Astrocyte (in vitro differentiated cells and primary cell): ENCODE measurements at regions not wholly inside any gene's neighbourhood (a gene's known extent, or its start where the extent isn't known, plus 50 kb on each side); places are given as distances from the start of the nearest gene placed in this dataset.
A peak's percentile ranks its signal among the peaks of the same experiment; 100 is the strongest.

Experiments used
- DNase-seq: peaks from one replicate; pipeline ENCODE4 v3.0.0-alpha.2; 2010; ENCODE audit warnings: low read depth
- FAIRE-seq: peaks from 2 replicates; lab custom pipeline; 2011; peaks lifted over from hg19 to GRCh38; lab: Jason Lieb, UNC
- H2AFZ ChIP-seq: 2 replicates; pipeline ENCODE4 v1.6.0; 2012; ENCODE audit warnings: low read depth, low read length, inconsistent platforms
- H3K27ac ChIP-seq: 2 replicates; pipeline ENCODE4 v1.5.1; 2011; ENCODE audit warnings: low read depth, low read length, inconsistent platforms
- H3K27me3 ChIP-seq: 2 replicates; pipeline ENCODE4 v1.6.0; 2011; ENCODE audit warnings: low read length, inconsistent platforms; ENCODE audit not compliant: insufficient read depth
- H3K36me3 ChIP-seq: 2 replicates; pipeline ENCODE4 v1.5.1; 2011; ENCODE audit warnings: low read length, inconsistent platforms; ENCODE audit not compliant: insufficient read depth
- H3K4me1 ChIP-seq: 2 replicates; pipeline ENCODE4 v1.5.1; 2011; ENCODE audit warnings: low read length, inconsistent platforms; ENCODE audit not compliant: insufficient read depth
- H3K4me2 ChIP-seq: 2 replicates; pipeline ENCODE4 v1.6.0; 2012; ENCODE audit warnings: low read length, inconsistent platforms
- H3K4me3 ChIP-seq: 2 replicates; pipeline ENCODE4 v1.5.1; 2011; ENCODE audit warnings: low read depth, mild to moderate bottlenecking, low read length, inconsistent platforms; ENCODE audit not compliant: insufficient read depth
- H3K79me2 ChIP-seq: 2 replicates; pipeline ENCODE4 v1.6.0; 2012; ENCODE audit warnings: mild to moderate bottlenecking, low read length, inconsistent platforms; ENCODE audit not compliant: insufficient read depth
- H3K9ac ChIP-seq: 2 replicates; pipeline ENCODE4 v1.6.0; 2012; ENCODE audit warnings: mild to moderate bottlenecking, low read length, inconsistent platforms
- H3K9me3 ChIP-seq: 2 replicates; pipeline ENCODE4 v1.5.1; 2012; ENCODE audit warnings: low read depth, mild to moderate bottlenecking, low read length, inconsistent platforms; ENCODE audit not compliant: insufficient read depth
- H4K20me1 ChIP-seq: 2 replicates; pipeline ENCODE4 v1.6.0; 2012; ENCODE audit warnings: low read length, inconsistent platforms; ENCODE audit not compliant: insufficient read depth
- H3K27ac Mint-ChIP-seq: one replicate; pipeline ENCODE4 v1.8.0; 2021; ENCODE audit warnings: mild to moderate bottlenecking, mixed read lengths; ENCODE audit not compliant: unreplicated experiment
- H3K27me3 Mint-ChIP-seq: one replicate; pipeline ENCODE4 v1.8.0; 2021; ENCODE audit warnings: low read depth, mixed read lengths; ENCODE audit not compliant: unreplicated experiment
- H3K36me3 Mint-ChIP-seq: one replicate; pipeline ENCODE4 v1.8.0; 2021; ENCODE audit warnings: low read depth, mixed read lengths; ENCODE audit not compliant: unreplicated experiment
- H3K4me1 Mint-ChIP-seq: one replicate; pipeline ENCODE4 v1.8.0; 2021; ENCODE audit warnings: low read depth, mixed read lengths; ENCODE audit not compliant: unreplicated experiment
- H3K4me3 Mint-ChIP-seq: one replicate; pipeline ENCODE4 v1.8.0; 2021; ENCODE audit warnings: mild to moderate bottlenecking, moderate library complexity, mixed read lengths; ENCODE audit not compliant: unreplicated experiment
- H3K9me3 Mint-ChIP-seq: one replicate; pipeline ENCODE4 v1.8.0; 2021; ENCODE audit warnings: mild to moderate bottlenecking, mixed read lengths; ENCODE audit not compliant: unreplicated experiment
- EZH2 ChIP-seq: IDR thresholded peaks from 2 replicates; pipeline ENCODE4 v1.6.1; 2012; ENCODE audit warnings: mild to moderate bottlenecking, low read length, inconsistent platforms; ENCODE audit not compliant: insufficient read depth
- TF ChIP-seq, protein P1 (sequence below): IDR thresholded peaks from 2 replicates; pipeline ENCODE4 v1.5.1; 2011; ENCODE audit warnings: low read depth, mild to moderate bottlenecking, inconsistent platforms, low read length, moderate library complexity; ENCODE audit not compliant: insufficient read depth

DNA sequence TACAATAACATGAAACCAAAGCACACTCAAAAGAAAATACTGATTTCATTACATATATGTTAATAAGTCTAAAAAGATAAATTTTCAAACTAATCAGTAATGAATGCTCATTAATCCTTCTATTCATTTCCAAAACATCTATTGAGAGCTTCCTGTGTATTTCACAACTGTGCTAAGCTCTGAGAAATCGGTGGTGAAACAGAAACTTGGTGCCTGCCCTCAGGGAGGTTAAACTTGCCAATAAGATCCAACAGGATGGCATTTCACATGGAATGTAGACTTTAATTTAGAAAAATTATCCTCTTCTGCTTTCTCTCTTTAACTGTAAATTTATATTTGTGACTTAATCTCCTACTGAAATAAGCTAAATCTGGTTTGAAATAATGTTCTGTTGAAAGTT, 70.9 kb upstream of the SLC38A4 start:
- TF ChIP-seq, protein P1, sequence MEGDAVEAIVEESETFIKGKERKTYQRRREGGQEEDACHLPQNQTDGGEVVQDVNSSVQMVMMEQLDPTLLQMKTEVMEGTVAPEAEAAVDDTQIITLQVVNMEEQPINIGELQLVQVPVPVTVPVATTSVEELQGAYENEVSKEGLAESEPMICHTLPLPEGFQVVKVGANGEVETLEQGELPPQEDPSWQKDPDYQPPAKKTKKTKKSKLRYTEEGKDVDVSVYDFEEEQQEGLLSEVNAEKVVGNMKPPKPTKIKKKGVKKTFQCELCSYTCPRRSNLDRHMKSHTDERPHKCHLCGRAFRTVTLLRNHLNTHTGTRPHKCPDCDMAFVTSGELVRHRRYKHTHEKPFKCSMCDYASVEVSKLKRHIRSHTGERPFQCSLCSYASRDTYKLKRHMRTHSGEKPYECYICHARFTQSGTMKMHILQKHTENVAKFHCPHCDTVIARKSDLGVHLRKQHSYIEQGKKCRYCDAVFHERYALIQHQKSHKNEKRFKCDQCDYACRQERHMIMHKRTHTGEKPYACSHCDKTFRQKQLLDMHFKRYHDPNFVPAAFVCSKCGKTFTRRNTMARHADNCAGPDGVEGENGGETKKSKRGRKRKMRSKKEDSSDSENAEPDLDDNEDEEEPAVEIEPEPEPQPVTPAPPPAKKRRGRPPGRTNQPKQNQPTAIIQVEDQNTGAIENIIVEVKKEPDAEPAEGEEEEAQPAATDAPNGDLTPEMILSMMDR, result no peak
- no peak for TF ChIP-seq EZH2
- H2AFZ ChIP-seq, result no peak overlapping the region
- no peaks in the 10 kb centered on the region for H3K36me3 Mint-ChIP-seq
- H4K20me1 ChIP-seq, result no peaks in the 10 kb centered on the region
- H3K9me3 Mint-ChIP-seq, result no peaks in the 10 kb centered on the region
- FAIRE-seq (no peak), DNase-seq (no peak)
- no peaks in the 10 kb centered on the region for H3K4me1 ChIP-seq
- H3K36me3 ChIP-seq, result no peaks in the 10 kb centered on the region
- H3K4me1 Mint-ChIP-seq, result no peaks in the 10 kb centered on the region
- H3K9me3 ChIP-seq, result no peaks in the 10 kb centered on the region
- H3K27ac Mint-ChIP-seq, result no peak overlapping the region
- H3K4me3 Mint-ChIP-seq, result no peak overlapping the region
- H3K4me2 ChIP-seq, result no peak overlapping the region
- H3K4me3 ChIP-seq, result no peak overlapping the region
- no peaks in the 10 kb centered on the region for H3K27me3 ChIP-seq
- H3K9ac ChIP-seq, result no peak overlapping the region
- H3K27ac ChIP-seq, result no peak overlapping the region
- H3K27me3 Mint-ChIP-seq, result no peaks in the 10 kb centered on the region
- H3K79me2 ChIP-seq, result no peaks in the 10 kb centered on the region

DNA sequence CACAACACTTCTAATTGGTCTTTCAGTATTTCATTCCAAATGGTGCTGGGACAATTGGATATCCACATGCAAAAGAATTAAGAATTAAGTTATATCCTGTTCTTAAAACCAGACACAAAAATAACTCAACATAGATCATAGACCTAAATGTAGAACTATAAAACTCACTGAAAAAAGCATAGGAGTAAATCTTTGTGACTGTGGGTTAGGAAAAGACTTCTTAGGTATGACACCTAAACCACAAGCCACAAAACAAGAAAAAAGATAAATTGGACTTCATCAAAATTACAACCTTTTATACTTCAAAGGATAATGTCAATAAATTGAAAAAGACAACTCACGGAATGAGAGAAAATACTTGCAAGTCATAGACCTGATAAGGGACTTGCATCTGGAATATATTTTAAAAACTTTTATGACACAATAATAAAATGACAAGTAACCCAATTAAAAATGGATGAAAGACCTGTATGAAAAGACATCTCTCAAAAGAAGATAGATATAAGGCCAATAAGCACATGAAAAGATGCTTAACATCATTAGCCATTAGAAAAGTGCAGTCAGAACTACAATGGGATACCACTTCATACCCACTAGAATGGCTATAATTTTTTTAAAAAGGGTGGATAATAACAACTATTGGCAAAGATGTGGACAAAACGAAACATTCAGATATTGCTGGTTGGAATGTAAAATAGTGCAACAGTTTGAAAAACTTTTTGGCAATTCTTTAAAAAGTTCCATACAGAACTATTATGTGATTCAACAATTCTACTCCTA, 72.5 kb upstream of the SLC38A4 start:
- FAIRE-seq (peak; percentile 63), DNase-seq (no peak)
- Histone ChIP-seq H4K20me1 (no peaks in the 10 kb centered on the region), H3K9ac (no peak overlapping the region), H3K4me1 (no peaks in the 10 kb centered on the region), H2AFZ (no peak overlapping the region), H3K4me3 (no peak overlapping the region), H3K27ac (no peak overlapping the region), H3K79me2 (no peaks in the 10 kb centered on the region), H3K27me3 (no peaks in the 10 kb centered on the region), H3K9me3 (no peaks in the 10 kb centered on the region), H3K36me3 (no peaks in the 10 kb centered on the region), H3K4me2 (no peak overlapping the region)
- H3K9me3 Mint-ChIP-seq, result no peaks in the 10 kb centered on the region
- no peak overlapping the region for H3K27ac Mint-ChIP-seq
- H3K27me3 Mint-ChIP-seq, result no peaks in the 10 kb centered on the region
- no peaks in the 10 kb centered on the region for H3K36me3 Mint-ChIP-seq
- H3K4me3 Mint-ChIP-seq, result no peak overlapping the region
- no peaks in the 10 kb centered on the region for H3K4me1 Mint-ChIP-seq
- TF ChIP-seq, protein P1, result no peak
- no peak for TF ChIP-seq EZH2

DNA sequence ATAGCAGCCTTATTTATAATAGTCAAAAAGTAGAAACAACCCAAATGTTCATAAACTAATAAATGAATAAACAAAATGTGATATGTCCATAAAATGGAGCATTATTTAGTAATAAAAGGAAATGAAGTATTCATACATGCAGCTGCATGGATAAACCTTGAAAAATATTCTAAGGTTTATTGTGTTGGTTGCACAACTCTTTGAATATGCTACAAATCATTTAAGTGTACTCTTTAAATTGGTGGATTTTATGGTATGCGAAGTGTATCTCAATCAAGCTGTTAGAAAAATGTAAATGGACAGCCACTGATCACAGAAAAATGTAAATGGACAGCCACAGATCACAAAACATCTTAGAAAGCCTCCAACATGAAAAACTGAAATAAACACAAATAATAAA, 73.2 kb upstream of the SLC38A4 start:
- H3K27ac ChIP-seq, result no peak overlapping the region
- H4K20me1 ChIP-seq, result no peaks in the 10 kb centered on the region
- Mint-ChIP-seq H3K27ac (no peak overlapping the region), H3K36me3 (no peaks in the 10 kb centered on the region), H3K27me3 (no peaks in the 10 kb centered on the region), H3K4me1 (no peaks in the 10 kb centered on the region), H3K4me3 (no peak overlapping the region), H3K9me3 (no peaks in the 10 kb centered on the region)
- no peak overlapping the region for H3K4me2 ChIP-seq
- H3K36me3 ChIP-seq, result no peaks in the 10 kb centered on the region
- H3K4me1 ChIP-seq, result no peaks in the 10 kb centered on the region
- H3K4me3 ChIP-seq, result no peak overlapping the region
- FAIRE-seq (no peak), DNase-seq (no peak)
- no peaks in the 10 kb centered on the region for H3K9me3 ChIP-seq
- H3K27me3 ChIP-seq, result no peaks in the 10 kb centered on the region
- H2AFZ ChIP-seq, result no peak overlapping the region
- TF ChIP-seq EZH2, result no peak
- H3K9ac ChIP-seq, result no peak overlapping the region
- H3K79me2 ChIP-seq, result no peaks in the 10 kb centered on the region
